Esophagus muscularis mucosa (tissue), 4 donors: ENCODE measurements at regions not wholly inside any gene's neighbourhood (a gene's known extent, or its start where the extent isn't known, plus 50 kb on each side); places are given as distances from the start of the nearest gene placed in this dataset.

ENCODE experiments used
- DNase-seq: peaks from one replicate; pipeline ENCODE4 v3.0.0-alpha.2; 2017; ENCODE audit errors: extremely low spot score
- H3K27ac ChIP-seq, 4 donors: fragments of 200-600 bp; sonication (generic); replicated peaks in 1 of 4; 1 replicate in 3 of 4; 2 replicates in 1 of 4; pipeline ENCODE4 v1.5.1; 2016 to 2019; ENCODE audit warnings: mild to moderate bottlenecking in 1 of 4
- H3K27me3 ChIP-seq, 4 donors: fragments of 200-600 bp; sonication (generic); one replicate each; pipeline versions ENCODE4 v1.5.1 to v1.6.0; 2016 to 2019
- H3K36me3 ChIP-seq, 4 donors: fragments of 200-600 bp; sonication (generic); one replicate each; pipeline ENCODE4 v1.5.1; 2016 to 2019
- H3K4me1 ChIP-seq, 4 donors: fragments of 200-600 bp; sonication (generic); one replicate each; pipeline ENCODE4 v1.5.1; 2016 to 2019
- H3K4me3 ChIP-seq, 4 donors: fragments of 200-600 bp; sonication (generic); 1 replicate in 2 of 4; 2 replicates in 2 of 4; pipeline ENCODE4 v1.5.1; 2016 to 2019; ENCODE audit warnings: mild to moderate bottlenecking in 4 of 4, moderate library complexity in 1 of 4
- H3K9me3 ChIP-seq, 4 donors: fragments of 200-600 bp; sonication (generic); 1 replicate in 3 of 4; 2 replicates in 1 of 4; pipeline ENCODE4 v1.5.1; 2016 to 2019
- CTCF ChIP-seq, 3 experiments: fragments of 200-600 bp in 2 of 3; fragments of 450-650 bp in 1 of 3; sonication (generic) in 2 of 3; IDR thresholded peaks; one replicate each; pipeline ENCODE4 v1.5.1; 2017 to 2019; ENCODE audit warnings: antibody characterized with exemption in 3 of 3, mild to moderate bottlenecking in 2 of 3, moderate library complexity in 1 of 3
- EP300 ChIP-seq: sonication (generic); formaldehyde crosslinking; IDR thresholded peaks from one replicate; pipeline ENCODE4 v1.6.1; 2017; ENCODE audit warnings: antibody characterized with exemption
- POLR2A ChIP-seq: fragments of 450-650 bp; IDR thresholded peaks from one replicate; pipeline ENCODE4 v1.6.1; 2017; ENCODE audit warnings: antibody characterized with exemption, moderate library complexity, mild to moderate bottlenecking, low read depth
- POLR2AphosphoS5 ChIP-seq, 2 donors: sonication (generic); formaldehyde crosslinking; IDR thresholded peaks; one replicate each; pipeline ENCODE4 v1.6.1; 2017; ENCODE audit warnings: antibody characterized with exemption in 2 of 2
- WGBS: methylation state at CpG from one replicate; pipeline ENCODE4 v1.1.5; 2018; 5-methylcytosine and 5-hydroxymethylcytosine counted together
- intact Hi-C: fragments of 100-400 bp; cut with DNase I; formaldehyde crosslinking; loops from one replicate; pipeline ENCODE4 v1.15.1; 2023

DNA sequence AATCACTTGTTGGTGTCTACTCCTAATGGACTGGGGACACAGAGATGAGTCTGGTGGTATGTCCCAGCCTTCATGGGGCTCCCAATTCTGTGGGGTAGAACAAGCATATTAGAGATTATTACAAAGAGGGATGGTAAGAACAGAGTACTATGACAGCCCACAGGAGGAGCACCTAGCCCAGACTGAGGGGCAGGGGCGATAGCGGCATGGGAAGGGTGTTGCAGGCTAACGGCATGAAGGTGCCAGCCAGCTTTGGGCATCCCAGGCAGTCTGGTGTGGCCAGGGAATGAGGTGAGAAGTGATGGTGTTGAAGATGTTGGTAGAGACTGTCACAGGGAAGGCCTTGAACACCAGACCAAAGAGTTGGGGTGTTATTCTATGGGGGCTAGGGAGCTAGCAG, 280.0 kb downstream of the RPS24 start:
- H3K4me1 ChIP-seq = peaks cover 14 to 31% (median 22%) of the 10 kb centered on the region in 4 donors
- H3K27ac ChIP-seq = peak overlapping the region in 1 of 4 donors; percentile 48
- H3K9me3 ChIP-seq = peaks cover 0 to 10% (median 0%) of the 10 kb centered on the region in 4 donors
- no peaks in the 10 kb centered on the region for H3K27me3 ChIP-seq
- no peaks in the 10 kb centered on the region for H3K36me3 ChIP-seq
- H3K4me3 ChIP-seq = no peak overlapping the region
- WGBS = 93% methylated on average over 3 of the region's 3 CpGs
- peak; percentile 86 for DNase-seq
- TF ChIP-seq POLR2A (no peak), POLR2AphosphoS5 (IDR thresholded peaks at IDR 0.05) (no peak), EP300 (no peak), CTCF (IDR thresholded peaks at IDR 0.05) (no peak)
- intact Hi-C loops = loop anchor here (10.0 kb wide), 1 partner anchor 131 kb away; no protein-coding TSS in a partner anchor

DNA sequence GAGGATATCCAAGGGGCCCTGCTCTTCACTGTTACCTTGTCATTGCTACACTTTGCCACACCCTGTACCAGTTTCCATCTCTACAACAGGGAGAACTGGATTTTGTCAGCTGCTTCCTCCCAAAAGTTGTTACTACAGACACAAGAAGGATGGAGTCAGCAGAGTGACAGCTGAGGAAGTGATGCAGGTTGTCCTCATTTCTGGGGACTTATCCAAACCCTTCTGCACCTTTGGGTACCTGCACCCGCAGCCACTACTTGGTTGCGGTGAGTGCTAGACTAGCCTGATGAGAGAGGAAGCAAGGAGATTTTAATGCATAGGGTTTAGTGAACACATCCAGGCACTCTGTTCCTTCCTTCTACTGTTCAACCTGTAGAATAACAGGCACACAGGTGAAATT, 281.0 kb downstream of the RPS24 start:
- WGBS = 100% methylated on average over 2 of the region's 2 CpGs
- no peaks in the 10 kb centered on the region for H3K36me3 ChIP-seq
- H3K4me1 ChIP-seq = peaks cover 14 to 31% (median 22%) of the 10 kb centered on the region in 4 donors
- H3K27ac ChIP-seq = no peak overlapping the region
- no peaks in the 10 kb centered on the region for H3K27me3 ChIP-seq
- H3K4me3 ChIP-seq = no peak overlapping the region
- DNase-seq = peak; percentile 72
- H3K9me3 ChIP-seq = peaks cover 0 to 10% (median 0%) of the 10 kb centered on the region in 4 donors
- intact Hi-C loops = loop anchor here (10.0 kb wide), 1 partner anchor 130 kb away; no protein-coding TSS in a partner anchor
- TF ChIP-seq EP300 = no peak
- no peak for TF ChIP-seq POLR2AphosphoS5 (IDR thresholded peaks at IDR 0.05)
- no peak for TF ChIP-seq CTCF (IDR thresholded peaks at IDR 0.05)
- no peak for TF ChIP-seq POLR2A

DNA sequence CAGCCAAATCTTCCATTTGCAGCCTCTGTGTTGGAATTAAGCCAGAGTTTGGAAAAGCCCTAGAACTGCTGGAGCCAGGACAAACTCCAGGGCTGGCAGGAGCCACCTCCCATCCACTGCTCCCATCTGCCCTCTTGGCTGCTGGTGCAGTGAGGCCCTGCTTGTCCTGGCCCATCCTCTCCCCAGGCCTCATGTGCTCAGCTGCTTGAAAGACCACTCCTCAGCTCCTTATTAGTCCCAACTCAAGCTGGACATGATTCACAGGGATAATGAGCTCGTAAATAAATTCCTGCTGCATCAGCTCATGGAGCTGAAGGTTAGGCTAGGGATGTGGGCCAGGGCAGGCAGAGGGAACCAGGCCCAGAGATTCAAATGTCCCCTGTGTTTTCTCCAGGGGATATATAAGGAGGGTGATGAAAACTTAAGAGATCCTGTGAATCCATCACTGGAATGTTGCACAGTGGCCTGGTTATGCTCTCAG, 282.8 kb downstream of the RPS24 start:
- Histone ChIP-seq H3K9me3 (peaks cover 0 to 10% (median 0%) of the 10 kb centered on the region in 4 donors), H3K27me3 (no peaks in the 10 kb centered on the region), H3K36me3 (no peaks in the 10 kb centered on the region), H3K4me1 (peaks cover 14 to 31% (median 22%) of the 10 kb centered on the region in 4 donors), H3K4me3 (no peak overlapping the region), H3K27ac (peak overlapping the region; percentile 50 to 72 (median 60))
- WGBS = 44% methylated on average over 1 of the region's 1 CpG
- DNase-seq = peak; percentile 88
- intact Hi-C loops = loop anchor here (10.0 kb wide), 1 partner anchor 128 kb away; no protein-coding TSS in a partner anchor
- TF ChIP-seq POLR2AphosphoS5 (IDR thresholded peaks at IDR 0.05) = no peak
- no peak for TF ChIP-seq EP300
- TF ChIP-seq POLR2A = no peak
- TF ChIP-seq CTCF (IDR thresholded peaks at IDR 0.05) = no peak

GRCh38 chr10:78318305-78318704, 284.6 kb downstream of the RPS24 start:
- Histone ChIP-seq H3K36me3 (no peaks in the 10 kb centered on the region), H3K27me3 (no peaks in the 10 kb centered on the region), H3K4me3 (no peak overlapping the region), H3K4me1 (peaks cover 14 to 18% (median 17%) of the 10 kb centered on the region in 4 donors), H3K27ac (no peak overlapping the region), H3K9me3 (peaks cover 0 to 10% (median 0%) of the 10 kb centered on the region in 4 donors)
- TF ChIP-seq POLR2AphosphoS5 (IDR thresholded peaks at IDR 0.05) = no peak
- TF ChIP-seq EP300 = no peak
- no peak for TF ChIP-seq CTCF (IDR thresholded peaks at IDR 0.05)
- no peak for TF ChIP-seq POLR2A
- peak; percentile 45 for DNase-seq
- intact Hi-C loops = loop anchor here (10.0 kb wide), 1 partner anchor 126 kb away; no protein-coding TSS in a partner anchor
- 100% methylated on average over 1 of the region's 1 CpG for WGBS
